Peyer's patch (tissue), 4 donors: ENCODE measurements at regions not wholly inside any gene's neighbourhood (a gene's known extent, or its start where the extent isn't known, plus 50 kb on each side); places are given as distances from the start of the nearest gene placed in this dataset.

Experiments used
- POLR2A ChIP-seq, 2 donors: fragments of 450-650 bp; IDR thresholded peaks; one replicate each; pipeline ENCODE4 v1.5.1; 2017; ENCODE audit warnings: antibody characterized with exemption in 2 of 2, mild to moderate bottlenecking in 2 of 2, moderate library complexity in 2 of 2
- TF ChIP-seq, protein P1 (sequence below), 6 experiments: fragments of 450-650 bp in 4 of 6; fragments of 200-600 bp in 2 of 6; sonication (generic) in 1 of 6; IDR thresholded peaks; one replicate each; pipeline ENCODE4 v1.5.1; 2017 to 2019; ENCODE audit warnings: antibody characterized with exemption in 6 of 6, mild to moderate bottlenecking in 3 of 6, moderate library complexity in 1 of 6

DNA sequence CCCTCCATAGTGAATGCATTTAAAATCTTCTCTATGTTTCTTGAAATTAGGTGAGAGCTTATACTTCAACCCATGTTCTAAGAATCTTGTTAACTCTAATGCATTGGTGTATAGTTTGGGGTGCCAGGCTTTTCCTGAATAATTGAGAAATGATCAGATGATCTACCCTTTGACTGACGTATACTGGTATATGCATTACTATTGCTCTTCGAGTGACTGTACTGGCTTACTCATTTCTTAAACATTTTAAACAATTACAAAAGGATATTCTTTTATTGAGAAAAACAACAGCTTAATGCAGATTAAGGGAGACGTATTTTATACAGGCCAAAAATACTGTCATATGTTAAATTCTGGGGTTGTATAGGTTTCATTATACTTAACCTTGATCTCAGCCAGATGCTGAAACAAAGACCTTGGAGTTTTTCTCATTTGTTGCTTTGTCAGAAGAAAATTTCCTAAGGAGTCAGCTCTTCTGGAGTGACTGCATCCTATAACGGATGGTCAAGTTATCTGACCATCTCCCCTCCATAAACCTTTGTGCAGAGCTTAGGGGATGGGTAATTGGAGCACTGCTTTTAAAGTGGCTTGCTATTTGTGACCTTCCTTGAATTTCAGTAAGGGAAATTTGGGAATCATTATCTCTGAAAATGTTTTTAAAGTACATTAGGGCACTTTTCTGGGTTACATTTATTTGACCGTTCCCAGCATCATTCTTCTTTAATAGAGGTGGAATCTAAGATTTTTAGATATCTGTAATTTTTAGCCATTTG lies 507.6 kb downstream of the PCNX1 start:
- TF ChIP-seq, protein P1, sequence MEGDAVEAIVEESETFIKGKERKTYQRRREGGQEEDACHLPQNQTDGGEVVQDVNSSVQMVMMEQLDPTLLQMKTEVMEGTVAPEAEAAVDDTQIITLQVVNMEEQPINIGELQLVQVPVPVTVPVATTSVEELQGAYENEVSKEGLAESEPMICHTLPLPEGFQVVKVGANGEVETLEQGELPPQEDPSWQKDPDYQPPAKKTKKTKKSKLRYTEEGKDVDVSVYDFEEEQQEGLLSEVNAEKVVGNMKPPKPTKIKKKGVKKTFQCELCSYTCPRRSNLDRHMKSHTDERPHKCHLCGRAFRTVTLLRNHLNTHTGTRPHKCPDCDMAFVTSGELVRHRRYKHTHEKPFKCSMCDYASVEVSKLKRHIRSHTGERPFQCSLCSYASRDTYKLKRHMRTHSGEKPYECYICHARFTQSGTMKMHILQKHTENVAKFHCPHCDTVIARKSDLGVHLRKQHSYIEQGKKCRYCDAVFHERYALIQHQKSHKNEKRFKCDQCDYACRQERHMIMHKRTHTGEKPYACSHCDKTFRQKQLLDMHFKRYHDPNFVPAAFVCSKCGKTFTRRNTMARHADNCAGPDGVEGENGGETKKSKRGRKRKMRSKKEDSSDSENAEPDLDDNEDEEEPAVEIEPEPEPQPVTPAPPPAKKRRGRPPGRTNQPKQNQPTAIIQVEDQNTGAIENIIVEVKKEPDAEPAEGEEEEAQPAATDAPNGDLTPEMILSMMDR (IDR thresholded peaks at IDR 0.05) = no peak
- TF ChIP-seq POLR2A (IDR thresholded peaks at IDR 0.05) = no peak
